ENCODE measurements at regions not wholly inside any gene's neighbourhood (a gene's known extent, or its start where the extent isn't known, plus 50 kb on each side); places are given as distances from the start of the nearest gene placed in this dataset.

- DNase-seq (no peak), ATAC-seq (no peak)
- no peaks in the 10 kb centered on the region for H3K9me3 ChIP-seq
- no peaks in the 10 kb centered on the region for H3K27me3 ChIP-seq
- intact Hi-C loops (cut with DNase I), result no loop called here
- no peaks in the 10 kb centered on the region for H3K36me3 ChIP-seq
- TF ChIP-seq, protein P1, sequence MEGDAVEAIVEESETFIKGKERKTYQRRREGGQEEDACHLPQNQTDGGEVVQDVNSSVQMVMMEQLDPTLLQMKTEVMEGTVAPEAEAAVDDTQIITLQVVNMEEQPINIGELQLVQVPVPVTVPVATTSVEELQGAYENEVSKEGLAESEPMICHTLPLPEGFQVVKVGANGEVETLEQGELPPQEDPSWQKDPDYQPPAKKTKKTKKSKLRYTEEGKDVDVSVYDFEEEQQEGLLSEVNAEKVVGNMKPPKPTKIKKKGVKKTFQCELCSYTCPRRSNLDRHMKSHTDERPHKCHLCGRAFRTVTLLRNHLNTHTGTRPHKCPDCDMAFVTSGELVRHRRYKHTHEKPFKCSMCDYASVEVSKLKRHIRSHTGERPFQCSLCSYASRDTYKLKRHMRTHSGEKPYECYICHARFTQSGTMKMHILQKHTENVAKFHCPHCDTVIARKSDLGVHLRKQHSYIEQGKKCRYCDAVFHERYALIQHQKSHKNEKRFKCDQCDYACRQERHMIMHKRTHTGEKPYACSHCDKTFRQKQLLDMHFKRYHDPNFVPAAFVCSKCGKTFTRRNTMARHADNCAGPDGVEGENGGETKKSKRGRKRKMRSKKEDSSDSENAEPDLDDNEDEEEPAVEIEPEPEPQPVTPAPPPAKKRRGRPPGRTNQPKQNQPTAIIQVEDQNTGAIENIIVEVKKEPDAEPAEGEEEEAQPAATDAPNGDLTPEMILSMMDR (IDR thresholded peaks at IDR 0.05), result no peak
- no peak overlapping the region for H3K27ac ChIP-seq
- H3K4me3 ChIP-seq, result no peak overlapping the region
- H3K4me1 ChIP-seq, result no peaks in the 10 kb centered on the region
These were observed 358.5 kb upstream of the AKR1E2 start for GRCh38 chr10:4467481-4467880.

GRCh38 chr10:4460267-4460666 is 365.7 kb upstream of the AKR1E2 start:
- H3K4me1 ChIP-seq, result no peaks in the 10 kb centered on the region
- no peak overlapping the region for H3K27ac ChIP-seq
- no peaks in the 10 kb centered on the region for H3K27me3 ChIP-seq
- no peaks in the 10 kb centered on the region for H3K36me3 ChIP-seq
- TF ChIP-seq, protein P1 (IDR thresholded peaks at IDR 0.05), result no peak
- DNase-seq (no peak), ATAC-seq (no peak)
- no peaks in the 10 kb centered on the region for H3K9me3 ChIP-seq
- no peak overlapping the region for H3K4me3 ChIP-seq
- intact Hi-C loops (cut with DNase I), result no loop called here

GRCh38 chr10:4459531-4459930 is 366.5 kb upstream of the AKR1E2 start:
- H3K27ac ChIP-seq, result no peak overlapping the region
- no peaks in the 10 kb centered on the region for H3K9me3 ChIP-seq
- H3K36me3 ChIP-seq, result no peaks in the 10 kb centered on the region
- H3K4me3 ChIP-seq, result no peak overlapping the region
- TF ChIP-seq, protein P1 (IDR thresholded peaks at IDR 0.05), result no peak
- DNase-seq, result no peak
- intact Hi-C loops (cut with DNase I), result no loop called here
- H3K4me1 ChIP-seq, result no peaks in the 10 kb centered on the region
- ATAC-seq, result no peak
- H3K27me3 ChIP-seq, result no peaks in the 10 kb centered on the region

- Histone ChIP-seq H3K36me3 (no peaks in the 10 kb centered on the region), H3K27ac (no peak overlapping the region), H3K27me3 (no peaks in the 10 kb centered on the region), H3K4me1 (no peaks in the 10 kb centered on the region), H3K4me3 (no peak overlapping the region), H3K9me3 (no peaks in the 10 kb centered on the region)
- DNase-seq, result peak in 1 of 4 donors; percentile 62
- TF ChIP-seq, protein P1 (IDR thresholded peaks at IDR 0.05), result no peak
- no peak for ATAC-seq
- intact Hi-C loops (cut with DNase I), result no loop called here
These were observed 368.4 kb upstream of the AKR1E2 start for GRCh38 chr10:4457597-4457996.

DNA sequence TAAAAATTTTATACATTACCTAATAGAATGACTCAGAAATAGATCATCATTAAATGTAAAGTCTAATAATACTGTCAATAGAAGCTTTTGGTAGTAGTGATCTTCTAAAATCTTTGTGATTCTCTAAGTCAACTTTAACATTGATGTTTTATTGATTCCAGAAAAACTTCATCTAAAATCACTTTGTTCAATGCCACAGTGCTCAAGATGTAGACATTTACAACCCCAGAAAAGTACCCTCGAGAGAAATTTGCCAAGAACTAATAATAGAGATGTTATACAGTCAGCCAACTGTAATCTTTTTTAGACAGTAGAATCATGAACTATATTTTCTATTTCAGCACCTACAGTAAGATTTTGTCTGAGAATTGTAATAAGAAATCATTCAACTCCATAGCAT is 369.2 kb upstream of the AKR1E2 start:
- Histone ChIP-seq H3K27ac (no peak overlapping the region), H3K4me1 (no peaks in the 10 kb centered on the region), H3K4me3 (no peak overlapping the region), H3K36me3 (no peaks in the 10 kb centered on the region), H3K9me3 (no peaks in the 10 kb centered on the region), H3K27me3 (no peaks in the 10 kb centered on the region)
- DNase-seq, result no peak
- intact Hi-C loops (cut with DNase I), result no loop called here
- ATAC-seq, result no peak
- TF ChIP-seq, protein P1 (IDR thresholded peaks at IDR 0.05), result no peak

All from left lung (tissue), 4 donors.